Erythroblast (primary cell): ENCODE measurements at regions not wholly inside any gene's neighbourhood (a gene's known extent, or its start where the extent isn't known, plus 50 kb on each side); places are given as distances from the start of the nearest gene placed in this dataset.

Source experiments
- GATA1 ChIP-seq: IDR thresholded peaks from 2 replicates; pipeline ENCODE4 v1.6.1; 2011; ENCODE audit warnings: low read depth, mild to moderate bottlenecking, control low read depth, low read length, moderate library complexity
- POLR2A ChIP-seq: IDR thresholded peaks from 2 replicates; pipeline ENCODE4 v1.6.1; 2011; ENCODE audit warnings: mild to moderate bottlenecking, low read length

DNA sequence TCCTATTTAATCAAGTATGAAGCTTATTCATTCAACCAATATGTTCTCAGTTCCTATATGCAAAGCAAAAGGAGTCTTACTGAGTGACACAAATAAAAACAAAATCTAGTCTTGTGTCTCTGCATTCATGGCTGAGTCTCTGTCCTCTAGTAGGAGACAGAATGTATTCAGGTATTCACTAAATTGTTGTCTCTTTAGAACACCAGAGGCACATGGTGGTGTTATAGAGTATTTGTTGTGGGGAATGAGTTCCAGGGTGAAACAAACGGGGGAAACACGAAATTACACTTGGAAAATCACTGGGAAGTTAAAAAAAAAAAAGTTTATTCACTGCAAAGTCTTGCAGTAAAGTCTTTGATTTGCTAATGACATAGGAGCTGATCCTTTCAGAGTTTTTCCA is 131.7 kb upstream of the FSHR start:
- TF ChIP-seq POLR2A (no peak), GATA1 (no peak)
